ENCODE measurements at regions not wholly inside any gene's neighbourhood (a gene's known extent, or its start where the extent isn't known, plus 50 kb on each side); places are given as distances from the start of the nearest gene placed in this dataset.

DNA sequence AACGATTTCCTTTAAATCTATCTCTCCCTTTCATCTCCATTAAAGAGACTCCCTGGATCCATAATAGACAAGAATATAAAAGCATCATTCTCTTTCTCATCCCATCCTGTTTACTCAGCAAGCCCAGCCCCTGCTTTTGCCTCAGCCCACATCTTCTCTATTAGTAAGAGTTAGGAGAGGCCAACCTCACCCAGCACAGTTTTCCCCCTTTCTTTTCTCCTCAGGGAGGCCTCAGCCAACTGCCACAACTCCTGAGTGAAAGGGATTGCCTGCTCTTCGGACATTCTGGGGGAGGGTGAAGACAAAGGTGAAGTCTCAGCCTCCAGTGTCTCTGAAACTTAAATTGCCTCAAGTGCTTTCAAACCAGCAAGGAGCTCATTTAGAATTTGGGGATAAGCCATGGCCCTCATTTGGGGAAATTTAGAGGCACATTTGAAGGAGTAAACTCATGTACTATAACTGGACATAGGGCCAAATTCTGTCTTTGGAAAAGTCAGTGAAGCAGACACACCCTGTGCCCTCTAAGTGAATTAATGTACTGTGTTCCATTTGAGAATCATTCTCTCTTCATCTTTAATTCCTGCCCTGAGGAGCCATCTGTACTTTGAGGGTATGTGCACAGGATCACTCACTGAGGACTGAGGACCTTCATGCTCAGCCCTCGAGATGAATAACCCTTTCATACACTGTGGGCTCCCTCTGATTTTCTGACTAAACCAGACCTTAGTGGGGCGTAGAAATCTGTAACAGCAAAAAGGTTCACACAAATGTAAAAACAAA, 82.5 kb downstream of the SOX2 start:
- H3K27ac ChIP-seq (ENCODE audit: low read depth, low read length), result no peak overlapping the region
- H3K27me3 ChIP-seq (ENCODE audit: control insufficient read depth, insufficient read depth, low read length, poor library complexity, severe bottlenecking), result no peaks in the 10 kb centered on the region
- peak overlapping the region; percentile 46 for H3K27ac Mint-ChIP-seq
- no peak overlapping the region for H3K9ac ChIP-seq (ENCODE audit: extremely low read depth, low read length, poor library complexity, severe bottlenecking)
- peaks cover 7% of the 10 kb centered on the region for H3K4me1 ChIP-seq (ENCODE audit: control insufficient read depth, insufficient read depth, low read length)
- no peaks in the 10 kb centered on the region for H3K36me3 Mint-ChIP-seq (ENCODE audit: low read depth)
- H3K36me3 ChIP-seq (ENCODE audit: control insufficient read depth, insufficient read depth, low read length), result no peaks in the 10 kb centered on the region
- DNase-seq, result peak; percentile 49
- peaks cover 22% of the 10 kb centered on the region for H3K4me1 Mint-ChIP-seq
- 74 to 78% methylated on average over 2 to 4 of the region's 4 CpGs for whole genome bisulfite sequencing, 2 experiments (ENCODE audit: insufficient coverage in 1 of 2, insufficient read length in 1 of 2)
- TF ChIP-seq, protein P1, sequence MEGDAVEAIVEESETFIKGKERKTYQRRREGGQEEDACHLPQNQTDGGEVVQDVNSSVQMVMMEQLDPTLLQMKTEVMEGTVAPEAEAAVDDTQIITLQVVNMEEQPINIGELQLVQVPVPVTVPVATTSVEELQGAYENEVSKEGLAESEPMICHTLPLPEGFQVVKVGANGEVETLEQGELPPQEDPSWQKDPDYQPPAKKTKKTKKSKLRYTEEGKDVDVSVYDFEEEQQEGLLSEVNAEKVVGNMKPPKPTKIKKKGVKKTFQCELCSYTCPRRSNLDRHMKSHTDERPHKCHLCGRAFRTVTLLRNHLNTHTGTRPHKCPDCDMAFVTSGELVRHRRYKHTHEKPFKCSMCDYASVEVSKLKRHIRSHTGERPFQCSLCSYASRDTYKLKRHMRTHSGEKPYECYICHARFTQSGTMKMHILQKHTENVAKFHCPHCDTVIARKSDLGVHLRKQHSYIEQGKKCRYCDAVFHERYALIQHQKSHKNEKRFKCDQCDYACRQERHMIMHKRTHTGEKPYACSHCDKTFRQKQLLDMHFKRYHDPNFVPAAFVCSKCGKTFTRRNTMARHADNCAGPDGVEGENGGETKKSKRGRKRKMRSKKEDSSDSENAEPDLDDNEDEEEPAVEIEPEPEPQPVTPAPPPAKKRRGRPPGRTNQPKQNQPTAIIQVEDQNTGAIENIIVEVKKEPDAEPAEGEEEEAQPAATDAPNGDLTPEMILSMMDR (conservative IDR thresholded peaks at IDR 0.05), result no peak
- H3K9me3 ChIP-seq (ENCODE audit: control insufficient read depth, low read length), result no peaks in the 10 kb centered on the region
- no peaks in the 10 kb centered on the region for H3K9me3 Mint-ChIP-seq
- H3K4me3 Mint-ChIP-seq, result no peak overlapping the region
- H3K4me3 ChIP-seq (ENCODE audit: low read length), result no peak overlapping the region
- H3K27me3 Mint-ChIP-seq (ENCODE audit: insufficient read depth), result no peaks in the 10 kb centered on the region

DNA sequence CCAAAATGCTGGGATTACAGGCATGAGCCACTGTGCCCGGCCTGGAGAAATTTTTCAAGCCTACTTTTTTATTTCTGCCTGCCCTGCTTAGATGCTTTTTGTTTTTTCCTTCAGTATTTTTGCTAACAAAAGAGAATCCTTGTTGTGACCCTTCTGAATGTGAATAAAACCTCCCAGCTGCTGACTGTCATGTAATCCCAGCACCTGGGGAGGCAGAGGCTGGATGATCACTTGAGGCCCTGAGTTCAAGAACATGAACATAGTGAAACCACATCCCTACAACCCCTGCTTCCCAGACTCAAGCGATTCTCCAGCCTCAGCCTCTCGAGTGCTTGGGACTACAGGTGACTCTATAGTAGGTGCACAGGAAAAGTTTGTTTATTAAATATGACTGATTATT, 84.9 kb downstream of the SOX2 start:
- Mint-ChIP-seq H3K9me3 (no peaks in the 10 kb centered on the region), H3K4me3 (no peak overlapping the region), H3K36me3 (ENCODE audit: low read depth) (no peaks in the 10 kb centered on the region), H3K27me3 (ENCODE audit: insufficient read depth) (no peaks in the 10 kb centered on the region), H3K27ac (peak overlapping the region; percentile 59), H3K4me1 (peaks cover 23% of the 10 kb centered on the region)
- WGBS, 2 experiments (ENCODE audit: insufficient coverage in 1 of 2, insufficient read length in 1 of 2), result 60 to 73% methylated on average over 1 to 3 of the region's 3 CpGs
- no peaks in the 10 kb centered on the region for H3K9me3 ChIP-seq (ENCODE audit: control insufficient read depth, low read length)
- H3K9ac ChIP-seq (ENCODE audit: extremely low read depth, low read length, poor library complexity, severe bottlenecking), result no peak overlapping the region
- DNase-seq, result no peak
- H3K27me3 ChIP-seq (ENCODE audit: control insufficient read depth, insufficient read depth, low read length, poor library complexity, severe bottlenecking), result no peaks in the 10 kb centered on the region
- TF ChIP-seq, protein P1 (conservative IDR thresholded peaks at IDR 0.05), result no peak
- no peak overlapping the region for H3K27ac ChIP-seq (ENCODE audit: low read depth, low read length)
- peaks cover 7% of the 10 kb centered on the region for H3K4me1 ChIP-seq (ENCODE audit: control insufficient read depth, insufficient read depth, low read length)
- no peaks in the 10 kb centered on the region for H3K36me3 ChIP-seq (ENCODE audit: control insufficient read depth, insufficient read depth, low read length)
- no peak overlapping the region for H3K4me3 ChIP-seq (ENCODE audit: low read length)

DNA sequence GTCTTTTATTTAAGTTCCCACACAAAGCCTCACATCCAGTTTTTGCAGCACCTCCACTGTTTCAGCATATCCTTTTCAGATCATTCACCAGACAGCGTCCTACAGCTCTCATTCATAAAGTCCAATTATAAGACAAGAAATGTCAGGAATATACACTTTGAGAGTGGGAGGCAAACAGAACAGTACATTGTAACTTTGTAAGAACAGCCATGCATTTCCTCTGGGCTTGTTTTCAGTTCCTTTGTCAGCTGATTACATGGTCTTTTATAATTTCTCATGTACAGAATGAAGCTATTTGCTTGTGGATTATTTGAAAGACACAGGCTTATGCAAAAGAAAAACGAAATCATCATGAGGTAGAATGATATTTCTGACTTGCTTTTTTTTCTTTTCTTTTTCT, 85.7 kb downstream of the SOX2 start:
- Mint-ChIP-seq H3K4me1 (peaks cover 23% of the 10 kb centered on the region), H3K4me3 (no peak overlapping the region), H3K9me3 (no peaks in the 10 kb centered on the region), H3K27me3 (ENCODE audit: insufficient read depth) (no peaks in the 10 kb centered on the region), H3K36me3 (ENCODE audit: low read depth) (no peaks in the 10 kb centered on the region), H3K27ac (no peak overlapping the region)
- no peaks in the 10 kb centered on the region for H3K27me3 ChIP-seq (ENCODE audit: control insufficient read depth, insufficient read depth, low read length, poor library complexity, severe bottlenecking)
- H3K9me3 ChIP-seq (ENCODE audit: control insufficient read depth, low read length), result no peaks in the 10 kb centered on the region
- no peak overlapping the region for H3K27ac ChIP-seq (ENCODE audit: low read depth, low read length)
- no peaks in the 10 kb centered on the region for H3K36me3 ChIP-seq (ENCODE audit: control insufficient read depth, insufficient read depth, low read length)
- H3K4me3 ChIP-seq (ENCODE audit: low read length), result no peak overlapping the region
- DNase-seq, result no peak
- peaks cover 7% of the 10 kb centered on the region for H3K4me1 ChIP-seq (ENCODE audit: control insufficient read depth, insufficient read depth, low read length)
- H3K9ac ChIP-seq (ENCODE audit: extremely low read depth, low read length, poor library complexity, severe bottlenecking), result no peak overlapping the region
- WGBS, 2 experiments (ENCODE audit: insufficient coverage in 1 of 2, insufficient read length in 1 of 2), result 73% methylated on average over 2 of the region's 2 CpGs; no CpG with 5 or more reads in 1 of the 2 experiments
- TF ChIP-seq, protein P1 (conservative IDR thresholded peaks at IDR 0.05), result no peak
